HG02943 (cell line): ENCODE measurements at regions not wholly inside any gene's neighbourhood (a gene's known extent, or its start where the extent isn't known, plus 50 kb on each side); places are given as distances from the start of the nearest gene placed in this dataset.
"Not testable (repeated sequence)": the region's sequence is repeated elsewhere in the genome, so short reads cannot be mapped to it uniquely, and the experiment has no call there.

Experiments
- ATAC-seq: cut with Tn5 transposase; IDR thresholded peaks from one replicate; pipeline ENCODE4 v1.9.1; 2021; ENCODE audit warnings: mild to moderate bottlenecking, low read depth, moderate library complexity; ENCODE audit not compliant: unreplicated experiment

DNA sequence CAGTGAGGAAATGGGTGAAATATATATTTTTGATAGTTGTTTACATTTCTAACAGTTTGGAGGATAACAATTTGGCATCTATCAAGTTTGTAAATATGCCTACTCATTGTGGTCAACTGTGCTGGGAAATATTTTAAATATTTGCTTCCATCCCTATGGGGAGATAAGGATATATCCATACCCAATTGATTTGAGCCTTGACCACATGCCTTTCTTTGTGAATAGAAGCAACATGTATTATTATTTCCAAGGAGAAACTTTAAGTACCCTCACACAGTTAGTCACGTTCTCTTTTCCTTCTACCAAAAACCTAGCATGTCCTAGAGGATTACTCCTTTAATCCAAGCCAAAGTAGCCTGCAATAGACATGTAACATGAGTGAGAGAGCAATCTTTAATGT, 245.4 kb upstream of the CBLB start:
- no peak for ATAC-seq

DNA sequence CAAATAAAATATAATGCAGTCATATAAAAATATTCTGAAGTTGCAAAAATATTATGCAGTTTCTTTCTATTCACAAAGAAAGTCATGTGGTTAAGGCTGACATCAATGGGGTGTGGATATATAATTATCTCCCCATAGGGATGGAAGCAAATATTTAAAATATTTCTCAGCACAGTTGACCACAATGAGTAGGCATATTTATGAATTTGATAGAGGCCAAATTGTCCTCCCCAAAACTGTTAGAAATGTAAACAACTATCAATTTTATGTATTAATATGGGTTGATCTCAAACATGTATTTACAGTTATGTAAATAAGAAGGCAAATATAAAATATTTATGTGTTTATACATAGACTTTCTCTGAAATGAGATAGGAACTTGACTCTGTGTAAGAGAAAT, 246.0 kb upstream of the CBLB start:
- no peak for ATAC-seq

DNA sequence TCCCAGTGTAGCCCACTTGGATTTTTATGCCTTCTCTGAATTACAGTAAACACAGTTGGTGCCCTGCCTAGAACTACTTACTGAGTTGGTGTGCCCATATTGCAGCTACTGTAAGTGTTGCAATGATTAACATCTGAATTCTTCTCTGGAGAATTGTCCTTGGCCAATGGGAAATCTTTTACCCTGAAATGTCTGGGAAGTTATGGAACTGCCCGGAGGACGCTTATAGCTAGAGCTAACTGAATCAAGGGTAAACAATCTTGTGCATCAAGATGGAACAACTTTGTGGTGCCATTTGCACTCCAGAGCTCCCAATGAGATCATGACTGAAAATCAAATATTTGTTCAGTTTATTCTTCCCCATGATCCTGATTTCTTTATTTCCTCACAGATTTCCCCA, 246.7 kb upstream of the CBLB start:
- ATAC-seq, result no peak

DNA sequence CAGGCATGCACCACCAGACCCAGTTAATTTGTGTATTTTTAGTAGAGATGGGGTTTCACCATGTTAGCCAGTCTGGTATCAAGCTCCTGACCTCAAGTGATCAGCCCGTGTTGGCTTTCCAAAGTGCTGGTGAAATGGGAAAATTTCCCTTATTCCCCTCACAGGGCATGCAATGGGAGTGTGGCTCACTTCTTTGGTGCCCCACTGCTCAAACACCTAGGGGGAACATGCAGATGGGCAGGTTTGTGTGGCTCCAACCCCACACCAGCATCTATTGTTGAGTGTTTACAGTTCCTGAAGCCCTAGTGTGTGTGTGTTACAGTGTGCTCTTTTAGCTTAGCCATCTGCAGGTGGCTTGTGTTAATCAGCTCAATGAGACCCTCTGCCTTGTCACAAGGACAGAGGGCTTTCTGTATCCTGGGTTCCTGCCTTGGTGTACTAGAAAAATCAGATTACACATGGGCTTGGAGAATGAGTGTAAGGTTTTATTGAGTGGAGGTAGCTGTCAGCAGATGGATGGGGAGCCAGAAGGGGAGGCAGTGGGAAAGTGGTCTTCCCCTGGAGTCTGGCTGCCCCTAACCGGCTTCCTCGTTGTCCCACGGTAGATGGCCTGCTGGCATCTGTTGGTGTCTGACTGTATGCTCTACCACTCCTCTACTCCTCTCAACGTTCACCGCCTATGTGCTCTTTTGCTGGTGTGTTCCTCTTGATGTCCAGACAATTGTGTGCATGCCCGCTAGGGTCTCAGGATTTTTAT, 248.1 kb upstream of the CBLB start:
- ATAC-seq, result no peak

DNA sequence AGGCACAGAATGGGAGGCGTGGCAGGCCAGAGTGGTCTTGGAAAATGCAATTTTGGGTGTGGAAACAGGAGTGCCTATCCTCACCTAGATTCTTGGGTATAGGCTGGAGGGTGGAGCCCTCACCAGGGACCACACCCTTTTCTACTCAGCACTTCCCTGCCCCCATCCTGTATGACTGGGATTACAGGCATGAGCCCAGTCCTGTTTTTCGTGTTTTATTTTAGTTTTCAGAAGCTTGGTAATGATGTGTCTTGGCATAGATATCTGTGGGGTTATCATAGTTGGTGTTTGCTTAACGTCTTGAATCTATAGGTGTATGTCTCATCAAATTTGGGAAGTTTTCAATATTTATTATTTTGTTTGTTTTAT, 248.7 kb upstream of the CBLB start:
- ATAC-seq, result no peak

DNA sequence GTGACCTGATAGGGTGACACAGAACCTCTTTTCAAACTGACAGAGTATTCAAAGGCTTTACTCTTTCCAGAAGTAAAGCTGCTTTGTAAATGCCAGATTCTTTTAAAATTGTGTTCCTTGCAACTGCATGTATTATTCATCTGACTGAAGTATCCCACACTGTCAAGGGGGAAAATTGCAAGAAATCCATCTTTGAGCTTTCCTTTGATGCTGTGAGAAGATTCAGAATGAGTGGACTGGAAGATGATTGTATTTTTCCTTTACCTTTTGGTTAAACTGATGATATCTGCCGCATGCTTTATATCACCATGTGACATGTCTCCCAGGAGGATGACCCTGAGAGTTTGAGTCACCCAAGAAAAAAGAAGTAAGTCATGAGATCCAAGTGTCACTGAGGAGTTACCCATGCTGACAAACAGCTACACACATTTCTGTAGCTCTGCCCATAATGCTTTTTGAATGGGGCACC, 250.8 kb upstream of the CBLB start:
- no peak for ATAC-seq

DNA sequence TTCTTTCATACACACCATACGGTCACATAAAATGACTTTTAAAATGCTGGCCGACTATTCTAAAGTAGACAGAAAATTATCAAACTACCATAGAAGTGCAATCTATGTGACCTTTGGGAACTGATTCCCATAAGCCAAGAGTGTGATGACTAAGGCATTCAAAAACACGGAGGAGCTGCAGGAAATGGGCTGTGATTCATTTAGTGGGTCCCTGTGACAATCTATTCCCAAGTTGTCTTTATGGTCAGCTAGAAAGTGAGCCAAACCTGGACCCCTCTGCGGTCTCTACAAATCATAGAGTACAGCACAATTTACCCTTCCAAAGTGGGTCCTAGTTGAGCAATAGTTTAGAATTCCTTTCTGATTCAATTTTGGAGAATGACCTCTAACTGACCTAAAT, 251.5 kb upstream of the CBLB start:
- no peak for ATAC-seq

DNA sequence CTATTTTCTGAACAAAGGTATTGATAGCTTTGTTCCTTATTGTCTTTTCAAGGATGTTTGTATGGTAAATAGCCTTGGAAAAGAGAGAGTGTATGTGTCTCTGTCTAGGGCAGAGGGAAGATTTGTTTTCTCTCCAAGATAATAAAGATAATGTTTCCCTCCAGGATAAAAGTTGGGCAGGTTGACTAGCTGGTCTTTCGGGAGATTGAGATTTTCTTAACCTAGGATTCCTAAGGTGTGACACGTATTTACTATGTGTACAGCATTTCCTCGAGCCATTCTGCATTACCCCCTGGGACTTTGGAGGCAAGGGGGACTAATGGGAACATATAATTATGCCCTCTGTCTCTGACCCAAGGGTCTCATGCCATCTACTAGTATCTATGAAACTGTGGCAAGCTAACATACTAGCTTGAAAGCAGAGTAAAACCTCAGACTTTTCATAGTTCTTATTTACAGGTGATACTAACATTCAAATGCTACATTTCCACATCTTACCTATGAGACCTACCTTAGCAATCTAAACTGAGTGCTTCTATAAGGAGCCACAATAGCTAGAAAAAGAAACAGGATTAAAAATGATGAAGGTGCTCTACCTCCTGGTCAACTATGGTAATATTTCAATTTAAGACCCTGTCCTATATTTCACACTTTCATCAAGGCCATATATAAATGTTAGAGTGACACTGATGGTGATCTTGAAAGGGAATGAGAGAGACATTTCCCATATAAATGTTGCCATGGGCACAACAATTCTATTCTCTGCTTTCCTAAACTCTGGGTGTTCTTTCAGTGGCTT, 252.9 kb upstream of the CBLB start:
- ATAC-seq, result no peak

DNA sequence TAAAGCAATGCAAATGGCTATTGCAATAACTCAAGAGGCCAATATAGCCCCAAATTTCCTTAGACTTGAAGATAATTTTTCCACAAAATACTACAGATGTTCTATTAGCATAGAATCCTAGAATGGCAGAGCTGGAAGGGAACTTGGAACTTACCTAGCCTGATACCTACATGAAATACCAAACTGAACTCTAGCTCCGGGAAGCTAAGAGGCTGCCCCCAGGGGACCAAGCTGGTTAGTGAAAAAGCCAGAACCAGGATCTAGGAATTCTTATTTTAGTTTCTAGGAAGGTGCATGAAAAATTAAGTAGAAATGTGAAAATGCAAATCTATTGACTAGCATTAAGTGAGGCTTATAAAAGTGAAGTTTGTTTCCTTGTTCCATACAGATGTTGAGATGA, 256.0 kb upstream of the CBLB start:
- ATAC-seq, result no peak

DNA sequence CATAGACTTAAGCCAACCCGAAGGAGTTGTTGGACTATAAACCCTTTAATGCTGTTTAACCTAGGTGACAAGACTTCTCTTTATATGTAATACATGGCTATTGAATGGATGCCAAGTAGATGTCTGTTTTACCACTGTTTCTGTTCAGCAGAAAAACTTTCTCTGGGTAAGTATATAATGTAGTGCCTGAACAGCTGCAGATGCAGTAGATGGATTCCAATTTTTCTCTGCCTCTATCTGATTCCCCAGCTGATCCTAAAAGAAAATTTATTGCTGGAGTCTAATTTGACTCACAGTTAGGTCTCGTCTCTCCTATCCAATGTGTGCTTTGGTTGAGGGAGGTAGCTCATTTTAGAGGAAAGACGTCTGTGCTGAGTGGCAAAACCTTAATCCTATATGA, 256.5 kb upstream of the CBLB start:
- ATAC-seq, result no peak

DNA sequence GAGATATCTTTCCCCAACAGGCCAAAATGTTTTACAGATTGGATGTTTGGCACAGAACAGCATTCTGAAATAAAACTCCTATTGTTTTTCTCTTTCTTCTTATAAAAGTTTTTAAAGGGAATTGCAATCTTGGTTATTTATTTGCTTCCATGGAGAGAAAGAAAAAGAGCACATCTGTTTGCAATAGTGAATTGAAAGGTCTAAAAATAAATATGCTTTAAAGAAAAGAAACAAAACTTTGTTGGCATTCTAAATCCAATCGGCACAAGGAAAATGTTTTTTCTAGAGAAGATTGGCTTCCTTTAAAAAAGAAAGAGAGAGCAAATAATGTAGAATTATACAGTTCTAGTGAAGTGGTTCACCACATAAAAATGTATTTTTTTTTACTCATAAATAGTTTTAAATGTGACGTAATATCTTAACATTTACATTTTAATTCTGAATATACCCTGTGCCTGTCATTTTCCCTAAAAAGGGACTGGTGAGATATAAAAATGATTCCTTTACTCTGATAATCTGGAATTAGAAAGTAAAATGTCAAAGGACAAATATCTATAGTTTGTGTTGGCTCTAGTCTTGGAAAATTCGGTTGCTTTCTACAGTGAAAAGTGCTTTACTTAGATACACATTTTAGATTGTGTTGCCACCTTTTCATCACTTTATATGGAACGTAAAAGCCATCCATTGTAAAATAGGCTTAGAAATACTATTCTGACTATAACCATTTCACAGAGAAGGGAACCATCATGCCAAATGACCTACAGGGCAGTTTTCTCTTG, 257.4 kb upstream of the CBLB start:
- no peak for ATAC-seq

DNA sequence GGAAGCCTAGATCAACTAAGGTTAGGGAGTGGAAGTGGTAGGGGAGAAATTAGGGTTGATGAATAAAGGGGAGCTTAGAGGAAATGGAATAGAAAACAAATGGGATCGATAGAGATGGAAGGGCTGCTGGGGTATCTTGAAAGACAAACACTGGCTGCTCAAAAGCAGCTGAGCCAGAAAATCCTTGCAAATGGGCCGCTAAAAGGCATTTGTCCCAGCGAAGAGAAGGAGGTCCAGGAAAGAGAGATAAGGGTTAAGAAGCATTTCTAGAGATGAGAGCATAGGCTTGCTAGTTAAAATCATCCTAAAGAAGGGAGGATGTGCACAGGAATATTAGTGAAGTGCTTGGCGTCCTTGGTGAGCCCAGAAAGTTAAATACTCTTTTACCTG, 258.0 kb upstream of the CBLB start:
- ATAC-seq, result no peak

DNA sequence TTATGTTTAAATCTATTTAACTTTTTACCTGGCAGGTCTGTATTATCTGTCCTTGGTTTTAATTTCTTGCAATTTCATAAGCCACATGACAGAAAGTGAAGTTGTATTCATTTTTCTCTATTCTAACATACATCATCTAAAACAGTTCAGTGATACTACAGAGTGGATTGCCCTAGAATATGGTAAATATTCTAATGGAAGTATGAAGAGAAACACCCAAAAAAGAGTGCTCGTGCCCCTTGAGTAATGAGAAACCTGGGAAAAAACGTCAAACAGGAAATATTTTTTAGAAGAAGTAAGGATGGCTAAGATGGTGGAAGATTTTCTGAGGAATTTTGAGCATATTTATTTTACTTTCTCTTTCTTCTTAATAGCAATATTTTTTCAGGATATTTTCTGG, 261.1 kb upstream of the CBLB start:
- ATAC-seq, result no peak

DNA sequence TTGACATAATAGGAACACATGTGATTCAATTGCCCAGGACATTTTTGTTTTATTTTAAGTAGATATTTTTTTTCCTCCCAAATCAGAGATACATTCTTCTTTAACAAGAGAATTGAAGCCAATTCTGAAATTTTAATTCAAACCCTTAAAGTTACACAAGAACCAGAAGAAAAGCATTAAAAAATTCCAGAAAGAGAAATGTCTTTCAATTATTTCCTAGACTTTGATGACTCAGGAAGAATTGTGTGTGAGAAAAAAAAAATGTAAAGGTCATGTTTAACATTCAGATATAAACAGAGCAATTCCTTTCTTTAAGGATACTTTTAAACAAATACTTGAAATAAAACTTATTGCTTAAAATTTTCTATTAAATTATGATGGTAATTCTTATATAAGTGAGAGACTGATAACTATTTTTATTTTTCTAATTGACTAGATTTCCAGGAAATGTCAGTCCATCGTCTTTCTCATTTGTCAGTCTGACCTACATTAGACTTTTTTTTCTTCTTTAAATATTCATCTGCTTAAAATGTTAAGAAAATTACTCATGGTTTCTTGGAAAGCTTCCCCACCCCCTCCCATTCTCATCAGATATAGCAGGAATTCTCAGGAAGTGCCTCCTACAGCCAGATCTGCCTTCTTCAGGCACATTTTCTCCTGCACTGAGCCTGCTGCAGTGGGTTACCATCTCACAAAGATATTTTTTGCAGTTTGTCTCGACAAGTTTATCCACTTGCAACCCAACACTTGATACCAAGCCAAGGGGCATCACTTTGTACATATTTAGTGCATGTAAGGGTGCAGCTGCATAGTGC, 261.8 kb upstream of the CBLB start:
- no peak for ATAC-seq

DNA sequence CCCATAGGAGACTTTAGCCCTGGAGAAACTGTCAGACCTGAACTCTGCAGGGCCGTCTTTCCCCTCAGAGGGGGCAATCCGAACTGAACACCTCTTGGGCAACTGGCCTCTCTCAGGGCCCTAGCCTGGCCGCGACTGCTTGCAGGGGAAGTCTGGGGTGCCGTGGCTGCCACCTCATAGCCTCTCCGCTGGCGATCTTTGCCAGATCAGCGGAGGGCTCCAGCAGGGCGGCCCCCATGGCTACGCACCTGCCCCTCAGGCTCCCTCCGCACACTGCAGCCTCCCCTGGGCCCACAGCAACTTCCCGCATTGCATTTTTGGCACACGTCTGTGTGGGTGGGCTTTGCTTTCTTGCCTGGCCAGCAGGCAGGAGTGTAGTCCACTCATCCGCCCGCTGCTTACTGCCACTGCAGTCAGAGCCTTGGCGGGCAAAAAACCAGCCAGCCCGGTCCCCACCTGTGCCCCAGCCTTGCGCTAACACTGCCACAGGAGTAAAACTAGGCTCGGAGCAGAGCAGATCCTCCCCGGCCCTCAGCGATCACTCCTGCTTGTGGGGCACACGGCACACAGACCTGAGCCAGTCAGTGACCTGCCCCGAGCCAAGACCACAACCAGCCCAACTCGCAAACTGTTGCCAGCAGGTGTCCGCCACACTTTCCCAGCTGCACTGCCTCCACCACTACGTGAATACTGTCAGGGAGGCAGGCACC, 266.8 kb upstream of the CBLB start:
- no peak for ATAC-seq

DNA sequence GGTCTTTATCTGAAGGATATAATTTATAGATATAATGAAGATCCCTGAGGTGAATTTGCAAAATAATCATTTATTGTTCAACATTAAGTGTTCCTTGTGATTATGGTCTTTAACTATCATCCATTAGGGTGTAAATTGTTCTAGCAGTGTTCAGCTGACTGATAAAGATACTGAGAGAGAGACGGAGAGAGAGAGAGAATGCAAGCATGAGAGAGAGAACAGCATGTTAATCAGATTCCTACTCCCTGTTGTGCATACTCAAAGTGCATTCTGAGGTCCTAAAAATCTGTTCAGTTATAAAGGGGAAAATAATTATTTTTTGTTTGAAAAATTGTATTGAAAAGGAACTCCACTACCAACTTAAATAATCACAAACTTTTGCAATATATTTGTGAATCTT, 271.0 kb upstream of the CBLB start:
- ATAC-seq, result no peak

DNA sequence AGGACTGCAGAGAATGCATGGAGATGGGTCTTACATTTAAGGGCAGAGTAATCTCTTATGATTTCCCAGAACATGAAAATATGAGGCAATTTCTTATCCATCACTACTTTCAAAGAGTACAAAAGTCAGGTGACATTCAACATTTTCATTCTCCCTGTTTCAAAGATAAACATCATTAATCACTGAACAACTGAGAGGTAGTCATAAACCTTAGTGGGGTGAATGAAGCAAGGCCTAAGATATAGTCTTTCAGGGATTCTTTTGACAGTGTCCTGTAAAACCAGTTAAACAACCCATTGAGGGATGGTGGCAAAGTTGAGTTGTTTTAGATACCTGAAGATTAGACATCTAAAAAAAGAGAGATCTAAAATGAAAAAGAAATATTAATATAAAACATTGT, 271.6 kb upstream of the CBLB start:
- ATAC-seq, result no peak

DNA sequence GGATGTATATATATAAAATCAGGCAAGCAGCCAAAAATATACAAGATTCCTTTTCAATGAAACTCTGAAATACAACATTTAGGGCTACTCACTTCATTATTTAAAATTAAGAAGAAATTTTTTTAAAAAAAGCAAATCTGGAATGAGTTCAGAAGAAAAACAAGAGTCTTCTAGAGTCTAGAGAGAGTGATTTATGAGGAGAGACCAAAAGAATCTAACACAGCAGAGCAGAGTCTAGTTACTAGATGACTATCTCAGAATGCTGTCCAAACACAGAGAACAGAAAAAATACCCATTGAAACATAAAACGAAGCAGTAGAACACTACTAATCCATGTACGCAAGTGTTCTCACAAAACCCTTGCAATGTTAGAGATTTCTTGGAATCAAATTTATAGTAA, 275.2 kb upstream of the CBLB start:
- ATAC-seq, result no peak

DNA sequence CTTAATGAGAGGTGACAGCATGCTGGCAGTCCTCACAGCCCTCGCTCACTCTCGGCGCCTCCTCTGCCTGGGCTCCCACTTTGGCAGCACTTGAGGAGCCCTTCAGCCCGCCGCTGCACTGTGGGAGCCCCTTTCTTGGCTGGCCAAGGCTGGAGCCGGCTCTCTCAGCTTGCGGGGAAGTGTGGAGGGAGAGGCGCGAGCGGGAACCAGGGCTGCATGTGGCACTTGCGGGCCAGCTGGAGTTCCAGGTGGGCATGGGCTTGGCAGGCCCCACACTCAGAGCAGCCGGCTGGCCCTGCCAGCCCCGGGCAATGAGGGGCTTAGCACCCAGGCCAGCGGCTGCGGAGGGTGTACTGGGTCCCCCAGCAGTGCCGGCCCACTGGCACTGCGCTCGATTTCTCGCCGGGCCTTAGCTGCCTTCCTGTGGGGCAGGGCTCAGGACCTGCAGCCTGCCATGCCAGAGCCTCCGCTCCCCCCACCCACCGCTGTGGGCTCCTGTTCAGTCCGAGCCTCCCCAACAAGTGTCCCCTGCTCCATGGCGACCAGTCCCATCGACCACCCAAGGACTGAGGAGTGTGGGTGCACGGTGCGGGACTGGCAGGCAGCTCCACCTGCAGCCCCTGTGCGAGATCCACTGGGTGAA, 279.7 kb upstream of the CBLB start:
- ATAC-seq, result not testable (repeated sequence)
